ENCODE measurements at regions not wholly inside any gene's neighbourhood (a gene's known extent, or its start where the extent isn't known, plus 50 kb on each side); places are given as distances from the start of the nearest gene placed in this dataset.

GRCh38 chr1:82181846-82182245 is 381.1 kb downstream of the ADGRL2 start:
- Histone ChIP-seq H3K27ac (no peak overlapping the region), H3K9me3 (no peaks in the 10 kb centered on the region), H3K36me3 (no peaks in the 10 kb centered on the region), H3K27me3 (no peaks in the 10 kb centered on the region), H3K4me1 (no peaks in the 10 kb centered on the region), H3K4me3 (no peak overlapping the region)
- WGBS = 95% methylated on average over 1 of the region's 1 CpG
- no peak for DNase-seq (ENCODE audit: low spot score in 2 of 2)
- no peak for TF ChIP-seq POLR2AphosphoS5 (IDR thresholded peaks at IDR 0.05)
- TF ChIP-seq POLR2A (IDR thresholded peaks at IDR 0.05) = no peak
- TF ChIP-seq, protein P1, sequence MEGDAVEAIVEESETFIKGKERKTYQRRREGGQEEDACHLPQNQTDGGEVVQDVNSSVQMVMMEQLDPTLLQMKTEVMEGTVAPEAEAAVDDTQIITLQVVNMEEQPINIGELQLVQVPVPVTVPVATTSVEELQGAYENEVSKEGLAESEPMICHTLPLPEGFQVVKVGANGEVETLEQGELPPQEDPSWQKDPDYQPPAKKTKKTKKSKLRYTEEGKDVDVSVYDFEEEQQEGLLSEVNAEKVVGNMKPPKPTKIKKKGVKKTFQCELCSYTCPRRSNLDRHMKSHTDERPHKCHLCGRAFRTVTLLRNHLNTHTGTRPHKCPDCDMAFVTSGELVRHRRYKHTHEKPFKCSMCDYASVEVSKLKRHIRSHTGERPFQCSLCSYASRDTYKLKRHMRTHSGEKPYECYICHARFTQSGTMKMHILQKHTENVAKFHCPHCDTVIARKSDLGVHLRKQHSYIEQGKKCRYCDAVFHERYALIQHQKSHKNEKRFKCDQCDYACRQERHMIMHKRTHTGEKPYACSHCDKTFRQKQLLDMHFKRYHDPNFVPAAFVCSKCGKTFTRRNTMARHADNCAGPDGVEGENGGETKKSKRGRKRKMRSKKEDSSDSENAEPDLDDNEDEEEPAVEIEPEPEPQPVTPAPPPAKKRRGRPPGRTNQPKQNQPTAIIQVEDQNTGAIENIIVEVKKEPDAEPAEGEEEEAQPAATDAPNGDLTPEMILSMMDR (IDR thresholded peaks at IDR 0.05) = no peak
- no peak for TF ChIP-seq EP300 (IDR thresholded peaks at IDR 0.05)

DNA sequence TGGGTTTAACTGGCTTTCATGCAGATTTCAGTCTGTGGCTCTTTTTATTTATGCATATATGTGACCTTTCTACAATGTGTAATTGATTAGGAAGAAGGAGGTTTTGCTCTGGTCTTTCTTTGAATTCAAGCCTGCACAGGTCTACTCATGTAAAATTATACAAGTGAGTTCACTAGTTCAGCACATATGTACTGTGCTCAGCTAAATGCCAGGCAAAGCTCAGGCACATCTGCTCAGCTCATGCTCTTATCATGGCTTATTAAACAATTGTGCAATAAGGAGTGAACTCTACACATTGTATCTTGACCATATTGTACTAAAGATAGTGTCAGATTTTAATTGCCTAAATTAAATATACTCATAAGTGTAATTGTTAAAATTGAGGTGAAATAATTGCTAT is 378.4 kb downstream of the ADGRL2 start:
- Histone ChIP-seq H3K36me3 (no peaks in the 10 kb centered on the region), H3K4me1 (no peaks in the 10 kb centered on the region), H3K27ac (no peak overlapping the region), H3K4me3 (no peak overlapping the region), H3K27me3 (no peaks in the 10 kb centered on the region), H3K9me3 (no peaks in the 10 kb centered on the region)
- no peak for DNase-seq (ENCODE audit: low spot score in 2 of 2)
- TF ChIP-seq, protein P1 (IDR thresholded peaks at IDR 0.05) = no peak
- TF ChIP-seq POLR2AphosphoS5 (IDR thresholded peaks at IDR 0.05) (no peak), POLR2A (IDR thresholded peaks at IDR 0.05) (no peak)

DNA sequence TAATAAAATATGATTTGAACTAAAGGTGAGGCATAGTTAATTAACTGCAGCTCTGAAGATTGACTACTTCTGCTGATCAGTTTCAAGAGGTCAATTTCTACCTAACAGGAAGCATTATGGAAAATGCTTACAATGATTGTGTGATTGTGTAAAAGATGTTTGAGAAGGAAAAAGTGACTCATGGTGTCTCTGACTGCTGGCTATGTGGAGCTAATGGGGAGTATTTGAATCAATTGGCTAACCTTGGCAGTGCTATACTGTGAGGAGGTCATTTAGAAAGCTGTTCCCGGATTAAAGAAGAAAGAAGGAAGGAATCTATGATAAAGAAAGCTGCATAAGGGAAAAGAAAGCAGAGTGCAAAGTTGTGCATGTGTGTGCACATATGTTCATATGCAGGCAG is 376.5 kb downstream of the ADGRL2 start:
- TF ChIP-seq POLR2AphosphoS5 (IDR thresholded peaks at IDR 0.05) (no peak), EP300 (IDR thresholded peaks at IDR 0.05) (no peak), POLR2A (IDR thresholded peaks at IDR 0.05) (no peak)
- TF ChIP-seq, protein P1 (IDR thresholded peaks at IDR 0.05) = no peak
- Histone ChIP-seq H3K27me3 (no peaks in the 10 kb centered on the region), H3K4me3 (no peak overlapping the region), H3K36me3 (no peaks in the 10 kb centered on the region), H3K27ac (no peak overlapping the region), H3K9me3 (no peaks in the 10 kb centered on the region), H3K4me1 (no peaks in the 10 kb centered on the region)
- no peak for DNase-seq (ENCODE audit: low spot score in 2 of 2)
- WGBS = 80% methylated on average over 1 of the region's 1 CpG

- TF ChIP-seq POLR2AphosphoS5 (IDR thresholded peaks at IDR 0.05) (no peak), POLR2A (IDR thresholded peaks at IDR 0.05) (no peak), EP300 (IDR thresholded peaks at IDR 0.05) (no peak)
- TF ChIP-seq, protein P1 (IDR thresholded peaks at IDR 0.05) = no peak
- Histone ChIP-seq H3K36me3 (no peaks in the 10 kb centered on the region), H3K27ac (no peak overlapping the region), H3K27me3 (no peaks in the 10 kb centered on the region), H3K9me3 (no peaks in the 10 kb centered on the region), H3K4me3 (no peak overlapping the region), H3K4me1 (no peaks in the 10 kb centered on the region)
- no peak for DNase-seq (ENCODE audit: low spot score in 2 of 2)
- 94% methylated on average over 2 of the region's 2 CpGs for WGBS
Measured at GRCh38 chr1:82171955-82172354, 371.2 kb downstream of the ADGRL2 start.

DNA sequence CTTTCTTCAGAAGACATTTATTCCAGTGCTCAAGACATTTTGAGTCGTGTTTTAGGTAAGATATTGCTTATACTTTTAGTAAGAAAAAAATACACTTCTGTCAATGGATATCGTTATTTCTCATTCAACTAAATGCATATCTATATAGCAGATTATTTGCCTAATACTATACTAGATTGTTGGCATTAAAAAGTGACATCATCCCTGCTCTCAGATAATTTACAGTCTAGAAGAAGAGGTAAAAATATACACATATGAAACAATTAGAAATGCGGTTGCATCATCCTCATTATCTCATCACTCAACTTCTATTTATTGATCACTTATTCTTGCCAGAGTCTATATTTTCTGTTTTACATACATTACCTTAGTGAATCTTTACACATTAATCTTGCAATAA is 367.7 kb downstream of the ADGRL2 start:
- Histone ChIP-seq H3K27me3 (no peaks in the 10 kb centered on the region), H3K36me3 (no peaks in the 10 kb centered on the region), H3K4me1 (no peaks in the 10 kb centered on the region), H3K27ac (no peak overlapping the region), H3K9me3 (no peaks in the 10 kb centered on the region), H3K4me3 (no peak overlapping the region)
- no peak for TF ChIP-seq POLR2A (IDR thresholded peaks at IDR 0.05)
- TF ChIP-seq, protein P1 (IDR thresholded peaks at IDR 0.05) = no peak
- no peak for TF ChIP-seq EP300 (IDR thresholded peaks at IDR 0.05)
- no peak for TF ChIP-seq POLR2AphosphoS5 (IDR thresholded peaks at IDR 0.05)
- 87% methylated on average over 3 of the region's 3 CpGs for WGBS
- no peak for DNase-seq (ENCODE audit: low spot score in 2 of 2)

Measured in suprapubic skin (tissue), 4 donors.